GM18951 (cell line): ENCODE measurements at regions not wholly inside any gene's neighbourhood (a gene's known extent, or its start where the extent isn't known, plus 50 kb on each side); places are given as distances from the start of the nearest gene placed in this dataset.

Experiments
- POLR2A ChIP-seq: IDR thresholded peaks from 4 replicates; pipeline ENCODE4 v1.6.1; 2011; ENCODE audit warnings: mild to moderate bottlenecking; ENCODE audit not compliant: insufficient read length, insufficient read depth; ENCODE audit errors: extremely low read depth
- in situ Hi-C: fragments of 300-500 bp; cut with MboI; formaldehyde crosslinking; loops from one replicate; pipeline ENCODE4 v1.12.0; 2022; ENCODE audit warnings: low sequenced_read_pairs, mixed read lengths, inconsistent platforms; ENCODE audit not compliant: unreplicated experiment

- no peak for TF ChIP-seq POLR2A
- in situ Hi-C loops = no loop called here
Measured at GRCh38 chr5:96144289-96144688, 182.6 kb upstream of the ELL2 start.

- TF ChIP-seq POLR2A = no peak
- in situ Hi-C loops = no loop called here
Measured at GRCh38 chr5:96143450-96143849, 181.8 kb upstream of the ELL2 start.

- in situ Hi-C loops = no loop called here
- no peak for TF ChIP-seq POLR2A
Measured at GRCh38 chr5:96142786-96143434, 181.3 kb upstream of the ELL2 start.

DNA sequence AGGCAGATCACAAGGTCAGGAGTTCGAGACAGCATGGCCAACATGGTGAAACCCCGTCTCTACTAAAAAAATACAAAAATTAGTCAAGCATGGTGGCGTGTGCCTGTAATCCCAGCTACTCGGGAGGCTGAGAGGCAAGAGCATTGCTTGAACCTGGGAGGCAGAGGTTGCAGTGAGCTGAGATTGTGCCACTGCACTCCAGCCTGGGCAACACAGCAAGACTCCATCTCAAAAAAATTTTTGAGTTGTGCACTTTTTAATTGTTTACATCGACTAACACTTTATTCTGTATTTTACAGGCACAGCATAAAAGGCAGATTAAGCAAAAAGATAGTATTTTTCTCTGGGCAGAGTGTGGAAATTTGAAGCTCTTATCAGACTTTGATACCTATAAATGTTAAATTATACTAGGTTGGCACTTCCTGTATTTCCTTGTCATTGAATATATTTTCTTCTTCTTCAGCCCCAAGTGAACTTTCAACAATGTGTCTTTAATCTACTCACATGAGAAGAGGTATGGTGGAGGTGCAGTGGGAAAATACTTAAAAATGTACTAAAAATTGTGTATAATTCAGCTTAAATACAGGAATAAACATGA is 180.6 kb upstream of the ELL2 start:
- in situ Hi-C loops = no loop called here
- no peak for TF ChIP-seq POLR2A

GRCh38 chr5:96141749-96142148 is 180.1 kb upstream of the ELL2 start:
- no peak for TF ChIP-seq POLR2A
- in situ Hi-C loops = no loop called here

DNA sequence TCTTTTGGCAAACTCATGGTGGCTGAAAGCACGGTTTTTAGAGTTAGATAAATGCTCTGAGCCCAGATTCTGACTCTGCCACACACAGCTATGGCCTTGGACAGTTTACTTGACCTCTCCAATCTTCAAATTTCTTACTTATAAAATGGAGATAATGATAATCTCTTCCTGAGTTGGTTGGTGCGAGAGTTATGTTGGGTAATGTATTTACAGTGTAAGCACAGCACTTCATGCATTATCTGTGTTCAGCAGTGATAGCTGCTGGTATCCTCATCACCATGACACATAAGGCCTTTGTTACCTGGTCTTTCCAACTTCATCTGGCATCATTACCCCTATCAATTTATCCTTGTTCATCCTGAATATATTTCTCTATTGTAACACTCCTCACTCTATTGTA is 178.8 kb upstream of the ELL2 start:
- TF ChIP-seq POLR2A = no peak
- in situ Hi-C loops = no loop called here

GRCh38 chr5:96140084-96140483 is 178.4 kb upstream of the ELL2 start:
- TF ChIP-seq POLR2A = no peak

DNA sequence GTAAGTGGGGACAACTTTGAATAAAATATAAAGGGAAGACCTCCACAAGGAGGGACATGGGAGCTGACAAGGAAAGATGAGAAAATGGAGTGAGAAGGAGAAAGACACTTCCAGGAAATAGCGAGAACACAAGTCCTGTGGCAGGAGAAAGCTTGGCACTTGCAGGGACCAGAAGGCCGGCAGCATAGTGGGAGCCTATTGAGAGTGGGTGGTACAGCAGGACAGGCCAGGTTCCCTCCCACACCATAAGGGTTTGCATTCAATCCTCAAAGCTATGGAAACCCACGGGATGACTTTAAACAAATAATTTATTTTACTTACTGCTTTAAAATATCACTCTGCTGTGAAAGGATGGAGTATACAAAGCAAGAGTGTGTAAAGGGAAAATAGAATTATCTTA is 173.2 kb upstream of the ELL2 start:
- no peak for TF ChIP-seq POLR2A
- in situ Hi-C loops = no loop called here

More at GRCh38 chr5:96140084-96140483, 178.4 kb upstream of the ELL2 start:
- in situ Hi-C loops = no loop called here

GRCh38 chr5:96133341-96134079 is 171.9 kb upstream of the ELL2 start:
- no peak for TF ChIP-seq POLR2A
- in situ Hi-C loops = no loop called here

GRCh38 chr5:96129276-96129675 is 167.6 kb upstream of the ELL2 start:
- in situ Hi-C loops = no loop called here
- no peak for TF ChIP-seq POLR2A

- in situ Hi-C loops = no loop called here
- TF ChIP-seq POLR2A = no peak
Measured at GRCh38 chr5:96128204-96128864, 166.7 kb upstream of the ELL2 start.

- no peak for TF ChIP-seq POLR2A
- in situ Hi-C loops = no loop called here
Measured at GRCh38 chr5:96127538-96127937, 165.9 kb upstream of the ELL2 start.

DNA sequence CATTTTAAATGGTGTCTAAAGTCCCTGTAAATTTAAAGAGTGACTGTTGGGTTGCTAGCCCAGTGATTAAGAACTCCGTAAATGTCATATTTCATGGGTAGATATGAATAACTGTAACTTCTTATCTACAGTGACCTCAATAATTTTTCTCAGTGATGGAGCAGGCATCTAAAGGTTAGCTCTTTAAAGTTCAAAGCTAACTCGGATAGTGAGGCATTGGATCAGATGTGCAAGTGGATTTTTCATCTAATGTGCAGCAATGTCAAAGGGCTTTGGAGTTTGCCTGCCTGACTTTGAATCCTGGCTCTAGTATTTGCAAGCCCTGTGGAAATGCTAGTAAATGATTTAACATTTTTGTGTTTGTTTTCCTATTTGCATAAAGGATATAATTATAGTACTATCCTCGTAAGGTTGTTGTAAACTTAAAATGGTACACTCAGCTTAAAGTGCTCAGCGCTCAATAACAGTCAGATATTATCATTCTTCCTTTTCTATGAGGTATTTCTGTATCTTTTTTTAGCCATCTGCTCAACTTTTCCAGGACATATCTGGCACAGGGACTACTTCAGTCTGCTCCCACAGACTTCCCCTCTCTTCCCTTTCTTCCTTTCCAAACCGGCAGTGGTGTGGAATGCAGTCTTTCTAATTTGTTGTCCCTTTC is 163.7 kb upstream of the ELL2 start:
- in situ Hi-C loops = no loop called here
- no peak for TF ChIP-seq POLR2A
